ENCODE measurements at regions not wholly inside any gene's neighbourhood (a gene's known extent, or its start where the extent isn't known, plus 50 kb on each side); places are given as distances from the start of the nearest gene placed in this dataset.
A peak's percentile ranks its signal among the peaks of the same experiment; 100 is the strongest.
"Not testable (repeated sequence)": the region's sequence is repeated elsewhere in the genome, so short reads cannot be mapped to it uniquely, and the experiment has no call there.

GRCh38 chr13:62512194-62513141 is 1096.8 kb upstream of the PCDH20 start:
- DNase-seq = peak; percentile 2 to 13

GRCh38 chr13:62510906-62511655 is 1095.4 kb upstream of the PCDH20 start:
- no peak for DNase-seq

GRCh38 chr13:62502588-62502987 is 1086.9 kb upstream of the PCDH20 start:
- no peak for DNase-seq

DNA sequence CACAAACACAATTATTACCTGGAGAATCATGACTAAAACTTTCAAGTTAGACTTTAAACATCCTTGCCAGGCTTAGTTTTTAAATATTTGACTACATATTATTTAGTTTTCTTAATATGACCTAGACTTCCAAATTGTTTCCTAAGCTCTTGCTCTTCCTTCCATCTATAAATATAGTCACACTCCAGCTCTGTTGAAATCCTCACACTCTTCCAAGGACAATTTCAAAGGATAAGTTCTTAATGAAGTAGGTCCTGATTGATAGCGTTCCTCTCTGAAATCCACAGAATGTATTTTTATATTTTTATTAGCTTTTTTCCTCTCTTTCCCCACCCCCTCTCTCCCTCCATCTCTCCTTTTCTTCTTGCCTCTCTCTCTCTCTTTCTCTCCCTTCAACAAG is 1074.1 kb upstream of the PCDH20 start:
- DNase-seq = no peak

- no peak for DNase-seq
Observed at GRCh38 chr13:62483774-62484173, 1068.1 kb upstream of the PCDH20 start.

DNA sequence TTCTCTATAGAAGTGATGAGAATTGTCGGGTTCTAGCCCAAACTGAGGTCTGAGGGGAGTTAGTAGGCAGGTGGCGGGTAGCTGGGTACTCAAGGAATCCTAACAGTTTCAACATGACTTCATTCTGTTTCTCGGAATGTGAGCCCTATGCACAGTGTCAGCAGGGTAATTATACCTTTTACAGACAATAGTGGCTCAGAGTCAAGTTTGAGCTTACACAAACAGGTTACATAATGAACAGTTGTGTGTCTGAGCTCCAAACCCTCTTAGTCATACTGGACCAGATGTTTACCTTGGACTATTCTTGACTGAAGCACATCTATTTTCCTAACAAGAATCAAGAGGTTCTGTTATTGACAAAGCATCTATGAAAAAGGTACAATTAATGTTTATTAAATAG is 1066.7 kb upstream of the PCDH20 start:
- no peak for DNase-seq

DNA sequence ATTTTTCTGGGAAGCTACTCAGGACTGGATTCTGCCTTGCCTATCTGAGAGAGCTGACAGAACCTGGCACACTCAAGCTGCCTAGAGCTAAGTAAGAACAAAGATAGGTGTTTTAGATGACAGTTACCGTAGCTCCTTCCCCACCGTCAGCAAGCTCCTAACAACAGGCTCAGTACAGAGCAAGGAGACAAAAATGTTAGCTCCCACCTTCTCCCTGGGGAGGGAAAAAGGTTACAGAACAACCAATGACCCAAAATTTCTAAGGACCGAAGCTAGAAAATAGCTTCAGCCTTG is 1058.2 kb upstream of the PCDH20 start:
- DNase-seq = no peak

DNA sequence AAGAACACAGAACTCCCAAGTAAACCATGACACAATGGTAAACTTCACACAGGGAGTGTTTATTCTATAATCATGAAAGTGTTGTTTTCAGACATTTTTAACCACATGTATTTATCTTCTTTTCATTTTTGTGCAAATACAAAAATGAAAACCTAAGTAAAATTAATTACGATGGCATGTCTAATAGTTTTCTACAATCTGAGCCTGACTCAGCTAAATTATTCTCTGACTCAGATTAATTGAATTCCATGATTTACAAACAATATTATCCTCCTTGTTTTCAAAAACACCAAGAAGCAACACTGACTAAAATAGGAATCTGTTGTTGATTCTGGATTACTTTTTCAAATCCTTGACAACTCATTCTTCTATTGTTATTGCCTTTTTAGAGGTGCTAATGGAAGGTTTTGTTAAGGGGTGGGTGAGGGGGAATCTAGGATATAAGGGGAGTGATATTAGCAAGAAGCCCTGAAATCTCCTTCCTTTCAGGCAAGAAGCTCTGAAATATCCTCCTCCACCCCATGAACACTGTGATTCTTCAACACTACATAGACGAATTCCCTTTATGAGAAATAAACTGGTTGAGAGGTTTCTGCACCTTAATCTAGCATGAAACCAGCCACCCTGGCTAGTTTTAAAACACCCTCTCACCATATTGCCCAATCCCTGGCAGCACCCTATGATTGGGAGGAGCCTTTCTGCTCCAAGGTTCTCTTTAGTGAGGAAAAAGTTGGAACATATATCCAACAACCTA is 1057.7 kb upstream of the PCDH20 start:
- no peak for DNase-seq

DNA sequence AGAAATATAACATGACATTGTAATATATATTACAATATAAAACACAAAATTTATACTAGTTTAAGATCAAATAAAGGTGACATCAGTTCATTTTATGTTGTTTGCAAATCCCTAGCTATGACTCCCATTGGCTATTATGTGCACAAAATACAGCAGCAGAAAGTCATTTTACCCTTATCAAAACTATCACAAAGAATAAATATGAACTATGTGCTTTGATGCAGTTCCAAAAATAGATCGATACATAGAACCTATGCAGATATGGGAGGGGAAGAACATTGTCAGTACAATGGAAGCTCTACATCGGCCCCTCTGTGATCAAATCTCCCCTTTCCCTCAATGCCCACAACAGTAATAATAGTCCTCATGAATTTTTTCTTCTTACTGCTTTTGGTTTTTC is 1038.1 kb upstream of the PCDH20 start:
- DNase-seq = no peak

- DNase-seq = no peak
Observed at GRCh38 chr13:62450759-62451158, 1035.1 kb upstream of the PCDH20 start.

- DNase-seq = not testable (repeated sequence)
Observed at GRCh38 chr13:62447771-62448382, 1032.2 kb upstream of the PCDH20 start.

DNA sequence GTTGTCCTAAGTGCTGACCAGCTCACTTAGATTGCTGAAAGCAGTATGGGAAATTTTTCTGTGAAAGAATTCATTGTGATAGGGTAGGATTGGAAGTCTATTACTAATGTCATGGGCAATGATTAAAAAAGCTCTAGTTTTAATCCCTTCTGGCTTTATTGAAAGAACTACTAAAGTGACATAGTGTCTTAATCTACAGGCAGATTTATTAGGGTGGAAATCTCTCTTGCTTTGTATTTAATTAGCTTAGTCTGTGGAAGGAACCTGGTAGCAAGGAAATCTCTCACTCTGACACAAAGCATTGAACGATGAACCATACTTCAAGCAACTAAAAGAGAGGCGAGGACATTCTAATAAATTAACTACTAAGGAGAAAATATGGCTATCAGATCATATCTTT is 1029.2 kb upstream of the PCDH20 start:
- DNase-seq = no peak

DNA sequence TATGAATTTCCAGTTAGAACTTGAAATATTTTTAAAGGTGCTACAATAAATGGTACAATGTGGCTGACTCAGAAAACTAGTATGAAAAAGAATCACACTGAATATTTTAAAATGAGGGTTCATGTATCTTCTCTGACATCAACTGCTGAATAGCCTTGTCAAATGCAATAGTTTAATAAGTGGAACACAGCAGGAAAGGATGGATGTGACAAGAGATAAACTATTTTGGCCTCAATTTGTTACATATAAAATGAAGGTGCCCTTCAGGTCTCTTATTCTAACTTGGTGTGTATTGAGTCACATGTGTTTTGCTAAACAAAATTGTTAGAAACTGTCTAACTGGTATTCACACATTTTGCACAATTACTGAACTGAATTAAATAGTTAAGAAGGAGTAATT is 1018.4 kb upstream of the PCDH20 start:
- no peak for DNase-seq

DNA sequence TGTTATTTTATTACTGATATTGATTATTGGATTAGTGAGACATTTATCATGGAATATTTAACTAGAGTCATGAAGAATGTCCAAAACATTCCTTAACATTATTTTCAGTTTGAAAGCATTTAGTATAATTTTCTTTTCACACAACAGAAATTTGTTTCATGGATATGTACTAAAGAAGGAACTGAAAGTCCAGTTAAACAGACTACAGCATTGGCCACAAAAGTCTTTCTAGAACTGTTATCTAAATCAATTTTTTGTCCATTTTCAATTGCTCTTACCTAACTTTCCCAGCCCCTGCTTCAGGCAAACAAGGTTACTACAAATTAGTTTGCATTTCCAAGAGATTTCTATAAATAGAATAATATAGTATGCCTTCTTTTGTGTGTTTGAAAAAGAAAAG is 1018.0 kb upstream of the PCDH20 start:
- no peak for DNase-seq

DNA sequence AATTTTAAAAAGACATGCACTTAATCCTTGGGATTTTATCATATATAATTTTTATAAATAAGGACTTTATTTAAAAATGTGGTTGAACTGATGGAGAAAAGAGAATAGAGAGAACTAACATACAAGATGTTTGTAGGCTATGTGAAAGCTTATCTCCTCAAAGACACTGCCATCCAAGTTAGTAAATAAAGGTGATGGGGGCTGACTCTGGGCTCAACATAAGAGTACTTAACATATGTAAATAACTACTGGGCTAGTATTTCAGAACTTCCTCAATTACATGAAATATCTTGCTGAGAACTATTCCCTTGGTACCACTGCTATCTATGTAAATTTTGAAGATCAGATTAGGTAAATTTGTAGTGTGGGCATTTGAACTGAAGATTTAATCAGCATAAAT is 1017.3 kb upstream of the PCDH20 start:
- no peak for DNase-seq

DNA sequence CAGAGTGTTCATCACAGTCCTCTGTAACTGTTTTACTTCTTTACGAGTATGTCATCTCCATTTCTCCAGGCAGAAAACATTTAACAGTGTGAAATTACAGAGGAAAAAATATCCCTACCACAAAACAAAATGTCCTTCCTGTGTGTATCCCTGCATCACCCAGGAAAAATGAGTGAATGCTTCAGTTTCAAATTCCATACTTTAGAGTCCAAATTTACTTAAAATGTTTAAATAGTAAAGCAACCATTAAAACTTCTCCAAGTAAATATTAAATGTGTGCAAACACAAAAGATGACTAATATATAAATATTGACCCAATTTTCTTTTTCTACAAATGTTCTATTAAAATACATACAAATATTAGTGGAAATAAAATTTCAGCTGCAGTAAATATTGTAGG is 1016.6 kb upstream of the PCDH20 start:
- DNase-seq = no peak

GRCh38 chr13:62431852-62432251 is 1016.2 kb upstream of the PCDH20 start:
- no peak for DNase-seq

DNA sequence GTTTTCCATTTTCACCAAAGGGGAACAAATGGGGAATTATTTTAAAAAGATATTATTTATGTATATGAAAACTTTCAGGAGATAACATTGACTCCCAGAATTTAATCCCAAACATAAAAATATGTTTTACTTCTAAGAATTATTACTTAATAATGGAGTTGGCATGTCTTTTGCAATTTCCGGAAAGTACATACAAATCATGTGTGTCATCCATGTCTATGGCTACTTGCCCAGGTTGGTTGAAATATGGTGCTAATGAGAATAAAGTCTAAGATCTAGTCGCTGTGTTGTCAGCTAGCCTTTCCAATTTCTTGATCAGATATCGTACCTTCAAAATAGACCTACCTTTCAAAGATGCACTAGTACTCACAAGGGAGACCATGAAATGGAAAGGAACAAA is 1003.2 kb upstream of the PCDH20 start:
- DNase-seq = no peak

GRCh38 chr13:62418376-62418775 is 1002.7 kb upstream of the PCDH20 start:
- DNase-seq = no peak

- DNase-seq = no peak
Observed at GRCh38 chr13:62407871-62408270, 992.2 kb upstream of the PCDH20 start.

GRCh38 chr13:62388515-62388914 is 972.9 kb upstream of the PCDH20 start:
- DNase-seq = no peak

- DNase-seq = no peak
Observed at GRCh38 chr13:62387647-62388046, 972.0 kb upstream of the PCDH20 start.

- not testable (repeated sequence) for DNase-seq
Observed at GRCh38 chr13:62379241-62379640, 963.6 kb upstream of the PCDH20 start.

All from hippocampal formation (tissue), 2 donors.